ENCODE measurements at regions not wholly inside any gene's neighbourhood (a gene's known extent, or its start where the extent isn't known, plus 50 kb on each side); places are given as distances from the start of the nearest gene placed in this dataset.

GRCh38 chr4:180217070-180217469 is 2026.1 kb upstream of the TENM3 start:
- TF ChIP-seq SP1 (IDR thresholded peaks at IDR 0.05; ENCODE audit: low read depth, low read length) (no peak), REST (IDR thresholded peaks at IDR 0.05; ENCODE audit: low read depth, low read length) (no peak)

Measured in GM12878 (cell line).